ENCODE measurements at regions not wholly inside any gene's neighbourhood (a gene's known extent, or its start where the extent isn't known, plus 50 kb on each side); places are given as distances from the start of the nearest gene placed in this dataset.

DNA sequence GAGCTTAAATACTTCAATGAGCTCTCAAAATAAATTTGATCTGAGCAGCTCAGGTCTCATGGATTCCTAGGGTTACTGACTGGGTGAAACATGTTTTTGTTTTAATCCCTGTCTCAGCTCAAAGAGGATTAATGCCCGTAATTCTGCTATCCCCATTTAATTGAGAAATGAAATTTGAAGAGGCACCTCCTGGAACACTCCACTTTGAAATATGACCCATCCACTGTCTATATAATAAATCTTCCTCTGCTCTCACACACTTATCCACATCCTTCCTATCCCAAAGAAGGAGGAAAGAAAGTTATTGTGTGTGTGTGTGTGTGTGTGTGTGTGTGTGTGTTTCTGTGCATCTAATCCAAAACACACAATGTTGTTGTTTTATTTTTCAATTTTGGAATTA is 2082.4 kb upstream of the PIK3C3 start:
- no peaks in the 10 kb centered on the region for H3K27me3 ChIP-seq (ENCODE audit: control insufficient read depth, insufficient read depth, low read length, poor library complexity, severe bottlenecking)
- H3K27ac ChIP-seq (ENCODE audit: low read depth, low read length) = no peak overlapping the region
- Mint-ChIP-seq H3K27ac (no peak overlapping the region), H3K27me3 (ENCODE audit: insufficient read depth) (no peaks in the 10 kb centered on the region), H3K4me1 (peaks cover 3% of the 10 kb centered on the region), H3K9me3 (no peaks in the 10 kb centered on the region), H3K4me3 (no peak overlapping the region), H3K36me3 (ENCODE audit: low read depth) (no peaks in the 10 kb centered on the region)
- TF ChIP-seq, protein P1, sequence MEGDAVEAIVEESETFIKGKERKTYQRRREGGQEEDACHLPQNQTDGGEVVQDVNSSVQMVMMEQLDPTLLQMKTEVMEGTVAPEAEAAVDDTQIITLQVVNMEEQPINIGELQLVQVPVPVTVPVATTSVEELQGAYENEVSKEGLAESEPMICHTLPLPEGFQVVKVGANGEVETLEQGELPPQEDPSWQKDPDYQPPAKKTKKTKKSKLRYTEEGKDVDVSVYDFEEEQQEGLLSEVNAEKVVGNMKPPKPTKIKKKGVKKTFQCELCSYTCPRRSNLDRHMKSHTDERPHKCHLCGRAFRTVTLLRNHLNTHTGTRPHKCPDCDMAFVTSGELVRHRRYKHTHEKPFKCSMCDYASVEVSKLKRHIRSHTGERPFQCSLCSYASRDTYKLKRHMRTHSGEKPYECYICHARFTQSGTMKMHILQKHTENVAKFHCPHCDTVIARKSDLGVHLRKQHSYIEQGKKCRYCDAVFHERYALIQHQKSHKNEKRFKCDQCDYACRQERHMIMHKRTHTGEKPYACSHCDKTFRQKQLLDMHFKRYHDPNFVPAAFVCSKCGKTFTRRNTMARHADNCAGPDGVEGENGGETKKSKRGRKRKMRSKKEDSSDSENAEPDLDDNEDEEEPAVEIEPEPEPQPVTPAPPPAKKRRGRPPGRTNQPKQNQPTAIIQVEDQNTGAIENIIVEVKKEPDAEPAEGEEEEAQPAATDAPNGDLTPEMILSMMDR (conservative IDR thresholded peaks at IDR 0.05) = no peak
- no peak for DNase-seq
- H3K9me3 ChIP-seq (ENCODE audit: control insufficient read depth, low read length) = no peaks in the 10 kb centered on the region
- H3K4me1 ChIP-seq (ENCODE audit: control insufficient read depth, insufficient read depth, low read length) = no peaks in the 10 kb centered on the region
- 80 to 94% methylated on average over 1 of the region's 1 CpG for WGBS, 2 experiments (ENCODE audit: insufficient coverage in 1 of 2, insufficient read length in 1 of 2)
- H3K36me3 ChIP-seq (ENCODE audit: control insufficient read depth, insufficient read depth, low read length) = no peaks in the 10 kb centered on the region
- no peak overlapping the region for H3K4me3 ChIP-seq (ENCODE audit: low read length)
- H3K9ac ChIP-seq (ENCODE audit: extremely low read depth, low read length, poor library complexity, severe bottlenecking) = no peak overlapping the region

DNA sequence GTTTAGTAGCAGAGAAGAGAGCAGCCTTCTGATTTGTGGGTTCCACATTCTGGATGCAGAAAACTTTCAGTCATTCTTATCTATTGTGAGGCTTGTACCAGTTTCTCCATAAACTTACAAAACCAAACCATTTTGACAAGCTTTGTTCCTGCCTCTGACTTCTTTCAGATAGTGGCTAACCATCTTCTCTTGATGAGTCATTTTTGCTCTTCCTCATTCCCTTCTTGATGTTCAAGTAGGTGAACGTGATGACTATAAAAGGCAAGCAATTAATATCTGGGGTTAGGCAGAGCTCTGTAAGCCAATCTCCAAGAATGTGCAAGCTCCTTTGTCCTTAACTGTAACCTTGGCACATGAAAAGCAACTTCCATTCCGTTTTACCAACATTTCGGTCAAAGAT is 2083.1 kb upstream of the PIK3C3 start:
- H3K27ac ChIP-seq (ENCODE audit: low read depth, low read length) = no peak overlapping the region
- H3K9me3 ChIP-seq (ENCODE audit: control insufficient read depth, low read length) = no peaks in the 10 kb centered on the region
- H3K27me3 Mint-ChIP-seq (ENCODE audit: insufficient read depth) = no peaks in the 10 kb centered on the region
- H3K27ac Mint-ChIP-seq = no peak overlapping the region
- H3K4me3 ChIP-seq (ENCODE audit: low read length) = no peak overlapping the region
- DNase-seq = no peak
- H3K4me1 Mint-ChIP-seq = peaks cover 3% of the 10 kb centered on the region
- H3K4me1 ChIP-seq (ENCODE audit: control insufficient read depth, insufficient read depth, low read length) = no peaks in the 10 kb centered on the region
- H3K36me3 ChIP-seq (ENCODE audit: control insufficient read depth, insufficient read depth, low read length) = no peaks in the 10 kb centered on the region
- no peaks in the 10 kb centered on the region for H3K9me3 Mint-ChIP-seq
- no peaks in the 10 kb centered on the region for H3K27me3 ChIP-seq (ENCODE audit: control insufficient read depth, insufficient read depth, low read length, poor library complexity, severe bottlenecking)
- no peak overlapping the region for H3K4me3 Mint-ChIP-seq
- no peaks in the 10 kb centered on the region for H3K36me3 Mint-ChIP-seq (ENCODE audit: low read depth)
- 88 to 89% methylated on average over 3 of the region's 3 CpGs for WGBS, 2 experiments (ENCODE audit: insufficient coverage in 1 of 2, insufficient read length in 1 of 2)
- H3K9ac ChIP-seq (ENCODE audit: extremely low read depth, low read length, poor library complexity, severe bottlenecking) = no peak overlapping the region
- TF ChIP-seq, protein P1 (conservative IDR thresholded peaks at IDR 0.05) = no peak

DNA sequence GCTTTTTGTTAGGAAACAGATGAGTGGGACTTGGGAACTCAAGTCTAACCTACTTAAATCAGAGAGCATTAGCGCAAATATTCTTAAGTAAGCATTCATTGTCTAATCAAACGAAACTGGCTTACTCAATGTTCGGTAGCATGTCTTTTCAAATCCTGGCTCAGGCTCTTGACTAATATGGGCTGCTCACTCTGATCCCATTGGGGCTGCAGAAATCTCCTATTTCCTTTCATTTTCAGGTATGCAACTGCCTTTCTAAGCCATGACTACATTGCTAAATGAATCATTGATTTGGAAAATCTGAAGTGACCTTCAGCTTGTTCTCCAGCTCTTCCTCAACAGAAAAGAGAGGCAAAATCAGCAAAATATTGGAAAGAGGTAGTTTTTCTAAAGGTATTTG is 2084.4 kb upstream of the PIK3C3 start:
- TF ChIP-seq, protein P1 (conservative IDR thresholded peaks at IDR 0.05) = no peak
- 94 to 100% methylated on average over 2 to 3 of the region's 3 CpGs for WGBS, 2 experiments (ENCODE audit: insufficient coverage in 1 of 2, insufficient read length in 1 of 2)
- Mint-ChIP-seq H3K4me3 (no peak overlapping the region), H3K27me3 (ENCODE audit: insufficient read depth) (no peaks in the 10 kb centered on the region), H3K9me3 (no peaks in the 10 kb centered on the region), H3K27ac (no peak overlapping the region), H3K36me3 (ENCODE audit: low read depth) (no peaks in the 10 kb centered on the region), H3K4me1 (peaks cover 3% of the 10 kb centered on the region)
- no peak for DNase-seq
- H3K36me3 ChIP-seq (ENCODE audit: control insufficient read depth, insufficient read depth, low read length) = no peaks in the 10 kb centered on the region
- no peak overlapping the region for H3K27ac ChIP-seq (ENCODE audit: low read depth, low read length)
- H3K4me3 ChIP-seq (ENCODE audit: low read length) = no peak overlapping the region
- H3K4me1 ChIP-seq (ENCODE audit: control insufficient read depth, insufficient read depth, low read length) = no peaks in the 10 kb centered on the region
- no peaks in the 10 kb centered on the region for H3K27me3 ChIP-seq (ENCODE audit: control insufficient read depth, insufficient read depth, low read length, poor library complexity, severe bottlenecking)
- no peaks in the 10 kb centered on the region for H3K9me3 ChIP-seq (ENCODE audit: control insufficient read depth, low read length)
- no peak overlapping the region for H3K9ac ChIP-seq (ENCODE audit: extremely low read depth, low read length, poor library complexity, severe bottlenecking)

All from endodermal cell (in vitro differentiated cells).